ENCODE measurements at regions not wholly inside any gene's neighbourhood (a gene's known extent, or its start where the extent isn't known, plus 50 kb on each side); places are given as distances from the start of the nearest gene placed in this dataset.

GRCh38 chr7:27419581-27420177 is 177.1 kb downstream of the EVX1 start:
- TF ChIP-seq MLX (CRISPR knock-in tag; IDR thresholded peaks at IDR 0.05) = no peak
- TF ChIP-seq GRHL2 (CRISPR knock-in tag; IDR thresholded peaks at IDR 0.05; ENCODE audit: insufficient replicate concordance, severe bottlenecking) = no peak
- no peak for TF ChIP-seq ZNF425 (CRISPR knock-in tag; conservative IDR thresholded peaks at IDR 0.05)
- TF ChIP-seq SP1 (CRISPR knock-in tag; conservative IDR thresholded peaks at IDR 0.05) = no peak
- no peak for TF ChIP-seq FOXP1 (CRISPR knock-in tag; IDR thresholded peaks at IDR 0.05; ENCODE audit: borderline replicate concordance)
- TF ChIP-seq TEAD4 (CRISPR knock-in tag; IDR thresholded peaks at IDR 0.05) = no peak
- no peak for TF ChIP-seq SMAD4 (CRISPR knock-in tag; IDR thresholded peaks at IDR 0.05)
- no peak for TF ChIP-seq ATF6 (CRISPR knock-in tag; IDR thresholded peaks at IDR 0.05)
- TF ChIP-seq CREM (CRISPR knock-in tag; IDR thresholded peaks at IDR 0.05) = no peak
- TF ChIP-seq SMAD3 (CRISPR knock-in tag; IDR thresholded peaks at IDR 0.05; ENCODE audit: borderline replicate concordance) = no peak
- TF ChIP-seq ETV6 (CRISPR knock-in tag; IDR thresholded peaks at IDR 0.05) = no peak
- Mint-ChIP-seq H3K4me1 (no peaks in the 10 kb centered on the region), H3K27ac (no peak overlapping the region), H3K9me3 (no peaks in the 10 kb centered on the region), H3K36me3 (no peaks in the 10 kb centered on the region), H3K4me3 (no peak overlapping the region), H3K27me3 (ENCODE audit: low read depth) (no peaks in the 10 kb centered on the region)
- ATAC-seq (no peak), DNase-seq (ENCODE audit: low spot score) (no peak)
- CTCF ChIA-PET = no interaction called here
- POLR2A ChIA-PET = no interaction called here

GRCh38 chr7:27420702-27421101 is 178.1 kb downstream of the EVX1 start:
- no peaks in the 10 kb centered on the region for H3K36me3 Mint-ChIP-seq
- ChIA-PET POLR2A (no interaction called here), CTCF (no interaction called here)
- no peak for ATAC-seq
- H3K4me1 Mint-ChIP-seq = peaks cover 3% of the 10 kb centered on the region; the same call in 1 of the 2 replicates
- H3K27me3 Mint-ChIP-seq (ENCODE audit: low read depth) = no peaks in the 10 kb centered on the region
- no peak overlapping the region for H3K27ac Mint-ChIP-seq
- DNase-seq (ENCODE audit: low spot score) = no peak
- no peak overlapping the region for H3K4me3 Mint-ChIP-seq
- no peak for TF ChIP-seq MXD4 (CRISPR knock-in tag; IDR thresholded peaks at IDR 0.05; ENCODE audit: borderline replicate concordance)
- no peak for TF ChIP-seq ATF3 (CRISPR knock-in tag; conservative IDR thresholded peaks at IDR 0.05)
- TF ChIP-seq ELF4 (CRISPR knock-in tag; IDR thresholded peaks at IDR 0.05; ENCODE audit: low read depth) = no peak
- TF ChIP-seq ZNF512 (CRISPR knock-in tag; IDR thresholded peaks at IDR 0.05; ENCODE audit: borderline replicate concordance) = no peak
- no peak for TF ChIP-seq ZNF423 (CRISPR knock-in tag; IDR thresholded peaks at IDR 0.05)
- TF ChIP-seq HMGXB4 (CRISPR knock-in tag; IDR thresholded peaks at IDR 0.05) = no peak
- no peaks in the 10 kb centered on the region for H3K9me3 Mint-ChIP-seq

All from WTC11 (cell line).